CD4-positive, alpha-beta T cell treated with Interleukin-4 for 1 hour (primary cell): ENCODE measurements at regions not wholly inside any gene's neighbourhood (a gene's known extent, or its start where the extent isn't known, plus 50 kb on each side); places are given as distances from the start of the nearest gene placed in this dataset.

Source experiments
- DNase-seq, 2 donors: peaks; one replicate each; pipeline ENCODE4 v3.0.0-alpha.2; 2020 to 2022

DNA sequence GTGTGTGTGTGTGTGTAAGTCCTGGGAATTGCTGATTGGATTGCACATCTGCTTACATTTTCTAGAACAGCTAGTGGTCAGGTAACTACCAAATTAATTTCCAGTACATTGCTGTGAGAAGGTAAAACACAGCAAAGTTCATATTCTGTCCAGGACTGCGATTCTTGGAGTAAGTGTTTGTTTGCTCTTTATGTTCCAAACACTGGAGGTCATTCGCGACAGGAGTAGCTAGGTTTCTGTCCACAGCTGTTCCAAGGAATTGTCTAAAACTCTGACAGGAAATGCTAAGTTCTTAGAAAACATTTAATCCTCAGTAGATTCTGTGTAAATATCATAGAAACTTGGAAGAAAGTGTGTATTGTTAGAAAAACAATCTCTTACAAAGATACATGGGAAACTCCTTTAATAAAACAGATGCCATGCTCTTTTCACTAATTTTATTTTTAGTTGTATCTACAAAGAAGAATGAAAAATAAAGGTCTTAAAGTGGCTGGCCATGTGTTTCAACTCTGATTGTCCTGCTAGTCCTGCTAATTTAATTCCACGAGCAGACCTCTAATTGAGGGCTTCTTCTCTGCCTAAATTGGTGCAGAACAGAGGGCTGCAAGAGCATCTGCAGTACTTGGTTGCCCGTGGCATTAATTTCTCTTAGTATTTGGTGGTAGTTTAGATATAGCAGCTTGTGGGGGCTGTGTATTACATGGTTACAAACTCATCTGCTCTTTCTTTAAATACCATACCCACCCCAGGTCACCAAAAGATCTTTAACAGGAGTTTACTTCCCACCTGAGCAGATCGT, 464.5 kb downstream of the RASEF start:
- no peak for DNase-seq

DNA sequence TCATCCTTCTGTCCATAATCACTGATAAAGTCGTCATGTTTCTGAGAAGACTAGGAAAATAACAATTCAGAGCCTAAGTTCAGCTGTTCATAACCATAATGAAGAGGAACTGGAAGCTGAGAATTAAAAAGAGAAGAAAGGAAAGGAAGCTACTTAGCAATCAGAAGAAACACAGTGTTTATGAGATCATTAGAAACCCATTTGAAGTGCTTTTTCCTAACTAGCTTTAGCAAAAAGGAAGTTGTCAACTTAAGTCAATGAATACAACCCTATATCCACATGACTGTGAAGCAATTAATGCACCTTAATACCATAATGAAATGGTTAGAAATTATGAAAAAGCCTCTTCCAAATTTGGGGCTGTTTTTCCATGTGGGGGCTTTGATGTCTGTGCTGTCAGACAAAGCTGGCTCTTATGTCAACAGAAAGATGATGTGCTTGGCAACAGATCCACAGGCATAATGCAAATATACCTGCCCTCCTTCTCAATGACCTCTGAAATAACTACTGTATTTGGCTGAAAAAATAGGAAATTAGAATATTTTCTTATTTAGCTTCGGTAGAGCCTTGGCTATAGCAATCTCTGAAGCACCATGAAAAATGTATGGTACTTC, 463.5 kb downstream of the RASEF start:
- DNase-seq: no peak

DNA sequence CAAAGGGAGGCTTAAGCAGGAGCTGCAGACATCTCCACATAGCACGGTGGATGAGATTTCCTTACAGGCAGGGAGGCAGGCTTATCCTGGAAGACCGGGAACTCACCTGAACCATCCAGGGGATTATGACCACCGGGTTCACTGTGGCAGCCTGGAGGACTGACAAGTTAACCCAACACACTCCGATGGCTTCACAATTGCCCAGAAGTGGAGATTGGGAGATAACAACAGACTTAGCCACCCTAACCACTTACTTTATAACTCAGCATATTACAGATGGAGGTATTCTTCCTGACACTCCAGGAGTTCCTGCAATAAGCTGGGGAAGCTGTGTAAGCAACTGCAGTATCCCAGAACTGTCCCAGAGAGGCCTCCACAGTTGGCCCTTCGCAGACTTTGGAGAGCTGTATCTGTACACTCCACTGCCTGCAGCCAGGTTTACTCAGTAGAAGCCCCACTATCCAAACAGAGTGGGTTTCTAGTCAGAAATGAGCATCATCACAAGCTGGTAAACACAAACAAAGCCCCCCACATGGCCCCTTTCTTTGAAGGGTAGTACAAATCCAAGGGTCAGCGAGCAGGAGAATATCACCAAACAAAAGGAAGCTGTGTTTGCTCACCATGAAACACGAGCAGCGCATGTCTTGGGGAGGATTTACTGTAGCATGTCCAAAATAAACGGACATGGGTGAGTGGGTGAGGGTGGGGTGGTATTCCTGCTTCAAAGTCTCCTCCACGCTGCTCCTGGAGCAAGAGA, 462.2 kb downstream of the RASEF start:
- no peak for DNase-seq

DNA sequence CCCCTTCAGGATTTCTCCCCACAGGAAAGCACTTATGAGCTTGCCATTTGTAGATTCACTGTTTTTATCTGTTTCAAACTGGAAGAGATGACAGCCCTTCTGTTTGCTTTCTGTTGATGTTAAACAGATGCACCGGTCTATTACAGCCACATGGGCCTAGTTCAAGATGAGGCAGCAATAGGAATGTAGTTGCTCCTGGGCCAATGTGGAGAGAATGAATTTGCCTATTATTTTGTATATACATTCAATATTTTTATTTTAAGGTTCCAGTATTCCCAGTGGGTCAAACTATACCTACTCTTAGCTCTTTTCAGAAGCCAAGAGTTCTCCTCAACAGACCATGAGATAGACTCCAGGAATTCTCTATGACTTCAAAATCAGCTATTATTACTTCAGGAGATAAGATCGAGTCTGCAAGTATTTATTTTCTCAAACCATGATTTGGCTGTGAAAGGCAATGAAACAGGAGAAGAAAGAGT, 461.6 kb downstream of the RASEF start:
- no peak for DNase-seq

DNA sequence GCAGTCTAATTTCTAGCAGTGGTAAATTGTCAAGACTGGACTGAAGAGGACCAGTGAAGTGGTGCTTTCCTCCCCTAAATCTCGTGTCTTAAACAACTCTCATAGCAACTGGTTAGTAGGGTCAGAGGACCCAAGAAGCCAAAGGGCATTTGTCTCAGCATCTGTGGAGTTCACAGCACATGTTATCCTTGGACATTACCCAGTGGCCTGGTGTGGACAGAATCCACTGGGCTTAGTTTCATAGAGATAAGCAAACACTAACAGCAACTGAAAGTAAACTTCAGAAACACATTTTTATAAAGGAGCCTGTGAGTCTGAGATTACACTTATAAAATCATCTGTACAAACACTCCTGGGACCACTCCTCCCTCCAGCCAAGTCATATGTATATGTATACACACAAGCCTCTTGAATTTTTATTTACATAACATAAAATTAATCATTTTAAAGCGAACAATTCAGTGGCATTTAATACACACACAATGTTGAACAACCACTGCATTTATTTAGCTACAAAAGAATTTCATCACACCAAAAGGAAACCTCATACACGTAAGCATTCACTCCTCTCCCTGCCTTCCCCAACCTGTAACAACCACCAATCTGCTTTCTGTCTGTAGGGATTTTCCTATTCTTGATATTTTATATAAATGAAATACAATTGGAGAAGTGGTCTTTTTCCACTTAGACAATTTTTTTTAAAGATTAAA, 457.8 kb downstream of the RASEF start:
- no peak for DNase-seq

DNA sequence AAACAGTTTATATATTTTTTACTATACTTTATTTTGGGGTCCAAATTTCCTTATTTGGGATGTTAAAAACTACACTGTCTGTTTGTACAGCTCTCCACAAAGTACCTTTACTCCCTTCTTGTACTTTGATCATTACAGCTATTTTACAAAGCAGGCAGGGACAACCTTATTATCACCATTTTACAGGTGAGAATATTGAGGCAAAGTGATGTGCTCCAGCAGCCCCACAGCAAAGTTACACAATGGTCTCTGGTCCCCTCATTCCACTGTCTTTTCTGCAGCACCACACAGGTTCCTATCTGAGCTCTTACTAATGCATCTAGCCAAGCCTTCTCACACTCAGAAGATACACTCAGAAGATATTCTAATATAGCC, 457.3 kb downstream of the RASEF start:
- DNase-seq: no peak

DNA sequence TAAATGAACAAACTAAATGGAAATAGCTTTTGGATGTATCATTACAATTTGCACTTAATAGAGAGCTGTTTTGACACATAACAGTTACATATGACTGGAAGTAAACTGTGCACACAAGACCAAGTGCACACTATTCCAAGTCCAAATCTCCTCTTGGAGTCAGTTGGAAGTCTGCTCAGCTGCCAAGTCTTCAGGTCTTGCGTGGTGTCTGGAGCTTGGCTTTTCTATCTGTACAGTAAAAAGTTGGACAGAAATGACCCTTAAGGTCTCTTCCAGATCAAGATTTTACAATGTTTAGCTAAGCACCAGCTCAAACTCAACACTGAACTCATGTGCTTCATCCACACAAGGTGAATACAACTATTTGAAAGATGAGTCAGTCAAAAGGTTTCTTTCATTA, 456.9 kb downstream of the RASEF start:
- DNase-seq: no peak

DNA sequence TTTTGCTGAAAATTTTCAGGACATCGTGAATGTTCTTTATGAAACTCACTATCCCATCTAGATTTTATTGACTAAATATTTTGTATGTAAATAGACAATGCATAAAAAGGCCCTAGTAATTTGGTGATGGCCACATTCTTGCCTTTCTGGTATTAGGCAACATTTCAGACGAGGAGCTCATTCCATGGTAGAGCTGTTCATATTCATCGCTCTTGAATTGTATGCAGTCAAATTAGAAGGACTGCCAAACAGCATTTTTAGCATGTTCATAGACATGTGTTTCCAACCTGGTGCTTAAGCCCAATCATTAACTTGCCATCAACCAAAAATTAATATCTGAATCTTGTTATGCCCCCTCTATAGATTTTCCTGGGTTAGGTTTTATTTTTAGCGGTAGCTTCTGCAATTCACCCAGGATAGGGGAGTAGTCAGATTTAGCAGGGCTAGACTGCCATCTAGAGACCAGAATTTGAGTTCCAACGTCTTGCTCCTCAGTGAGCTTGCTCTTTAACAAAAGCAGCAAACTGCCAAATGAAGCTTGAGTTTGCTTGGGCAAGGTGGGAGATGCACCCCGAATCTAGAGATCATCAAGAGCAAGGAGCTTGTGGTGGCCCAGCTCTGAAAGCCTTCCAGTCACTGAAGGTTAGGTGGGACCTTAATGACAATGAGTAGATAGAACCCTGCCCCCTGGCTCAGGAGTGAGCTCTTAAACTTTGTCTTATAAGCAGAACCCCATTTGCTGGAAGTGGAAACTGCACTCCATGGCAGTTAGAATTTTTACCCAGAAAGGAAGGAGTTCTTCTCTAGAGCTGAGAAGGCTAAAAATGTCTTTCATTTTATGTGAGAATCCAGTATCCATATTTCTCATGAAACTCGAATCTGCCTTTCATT, 456.2 kb downstream of the RASEF start:
- DNase-seq: peak in 1 of 2 donors; percentile 25

DNA sequence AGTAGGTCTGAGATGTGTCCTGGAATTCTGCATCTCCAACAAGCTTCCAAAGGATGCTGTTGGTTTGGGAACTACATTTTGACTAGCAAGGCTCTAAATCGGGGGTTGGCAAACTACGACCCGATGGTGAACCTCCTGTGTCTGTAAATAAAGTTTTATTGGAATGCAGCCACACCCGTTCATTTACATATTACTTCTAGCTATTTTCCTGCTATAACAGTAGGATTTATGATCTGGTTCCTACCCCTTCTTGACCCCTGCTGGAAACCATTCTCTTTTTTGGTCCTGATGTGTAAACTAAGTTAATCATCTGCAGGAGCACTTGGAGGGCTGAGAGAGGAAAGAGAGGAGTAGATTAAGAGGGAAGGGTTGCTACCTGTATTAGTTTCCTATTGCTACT, 454.5 kb downstream of the RASEF start:
- DNase-seq: no peak

DNA sequence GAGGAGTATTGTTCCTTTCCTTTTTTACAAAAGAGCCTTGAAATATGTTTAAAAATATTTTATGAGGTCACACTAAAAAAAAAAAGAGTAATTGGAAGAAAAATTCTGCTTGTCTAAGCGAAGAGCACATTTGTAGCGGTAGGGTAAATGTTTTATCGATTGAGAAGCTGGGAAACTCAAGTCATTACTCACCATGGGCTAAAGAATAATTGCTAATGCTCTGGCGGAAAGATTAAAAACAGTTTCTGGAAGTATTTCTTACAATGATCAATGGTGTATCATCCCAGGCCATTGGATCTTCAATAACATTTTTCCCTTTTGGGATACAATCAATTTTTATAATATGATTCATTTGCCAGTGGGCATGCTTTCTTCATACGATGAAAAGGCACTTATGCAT, 450.0 kb downstream of the RASEF start:
- DNase-seq: no peak

DNA sequence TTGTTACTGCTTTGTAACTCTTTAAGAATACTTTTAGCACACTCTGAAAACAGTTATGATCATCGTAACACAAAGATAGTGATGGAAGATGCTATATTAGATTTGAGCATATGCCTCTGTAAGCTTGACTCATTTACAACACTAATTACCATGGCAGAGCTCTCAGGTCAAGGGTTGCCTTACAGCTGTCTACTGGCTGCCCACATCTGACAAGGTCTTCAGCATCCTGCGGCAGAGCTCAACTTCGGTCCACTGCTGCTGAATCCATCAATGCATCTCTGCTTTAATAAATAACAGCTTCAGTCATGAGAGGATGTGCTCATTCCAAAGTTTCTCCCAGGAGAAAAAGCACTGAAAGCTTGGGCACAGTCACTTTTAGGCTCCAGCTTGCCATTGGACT, 449.4 kb downstream of the RASEF start:
- DNase-seq: no peak

DNA sequence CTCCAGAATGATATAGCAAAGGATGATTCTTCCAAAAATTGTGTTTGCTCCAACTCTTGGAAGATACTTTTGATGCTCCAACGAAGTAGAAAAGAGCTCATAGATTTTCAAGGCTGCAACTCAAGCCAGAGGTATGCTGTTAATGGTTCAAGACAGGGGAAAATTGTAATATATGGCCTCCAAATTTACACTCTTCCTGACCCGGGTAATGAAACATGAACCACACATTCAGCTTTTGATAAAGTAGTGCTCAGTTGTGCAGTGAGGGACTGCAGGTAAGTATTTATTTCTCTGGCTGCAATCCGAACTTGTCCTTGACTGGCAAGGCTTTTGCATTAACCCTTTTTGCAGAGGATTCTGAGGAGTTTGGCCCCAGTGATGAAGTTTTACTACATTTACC, 446.4 kb downstream of the RASEF start:
- DNase-seq: no peak

DNA sequence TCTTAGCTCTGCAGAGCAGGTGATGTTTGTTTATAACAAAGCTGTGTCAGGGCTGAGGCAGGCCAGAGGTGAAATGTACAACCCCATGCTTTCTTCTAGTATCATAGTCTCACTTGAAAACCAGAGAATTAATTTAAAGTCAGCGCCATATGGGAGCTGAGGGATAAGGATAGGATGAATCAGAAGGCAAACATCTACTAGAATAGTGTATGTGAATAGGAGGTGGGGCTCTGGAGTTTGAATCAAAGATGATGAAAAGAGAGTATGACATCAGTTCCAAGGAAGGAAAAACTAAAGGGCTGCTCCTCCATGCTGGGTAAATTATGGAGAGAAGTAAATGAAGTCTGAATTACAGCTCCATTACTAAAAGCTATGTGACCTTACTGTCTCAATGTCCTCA, 441.5 kb downstream of the RASEF start:
- no peak for DNase-seq

DNA sequence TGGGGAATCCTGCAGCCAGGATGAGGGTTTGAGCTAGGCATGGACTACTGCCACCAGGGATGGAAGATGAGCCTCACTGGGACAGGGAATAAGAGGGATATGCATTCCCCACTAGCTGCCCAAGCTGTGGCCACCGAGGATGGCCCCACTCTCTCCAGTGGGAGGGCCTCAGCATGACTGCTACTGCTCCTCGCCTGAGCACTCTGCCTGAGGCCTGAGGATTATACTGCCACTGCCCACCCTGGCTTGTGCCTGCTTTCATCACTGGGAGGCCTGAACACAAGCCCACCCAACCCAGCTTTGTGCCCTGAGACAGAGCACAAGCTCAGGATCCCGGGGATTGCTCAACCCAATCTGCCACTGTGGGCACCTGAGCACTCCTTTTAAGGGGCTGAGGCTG, 425.6 kb downstream of the RASEF start:
- no peak for DNase-seq

DNA sequence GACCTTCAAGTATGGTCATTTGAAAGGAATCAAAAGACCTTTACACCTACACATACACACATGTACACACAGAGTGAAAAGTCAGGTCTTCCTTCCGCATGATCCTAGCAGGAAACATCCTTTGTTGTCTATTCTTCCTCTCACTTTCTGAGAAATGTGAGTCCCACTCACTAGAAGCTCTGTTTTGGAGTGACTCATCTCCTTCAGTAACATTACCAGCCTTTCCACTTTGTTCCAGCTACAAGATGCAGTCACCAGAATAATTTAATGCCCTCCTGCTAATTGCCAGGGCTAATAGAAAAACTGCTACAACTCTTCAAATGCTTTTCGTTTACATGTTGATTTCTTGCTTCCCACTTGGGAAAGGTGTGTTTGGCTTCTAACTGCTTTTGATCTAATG, 417.3 kb downstream of the RASEF start:
- DNase-seq: no peak

DNA sequence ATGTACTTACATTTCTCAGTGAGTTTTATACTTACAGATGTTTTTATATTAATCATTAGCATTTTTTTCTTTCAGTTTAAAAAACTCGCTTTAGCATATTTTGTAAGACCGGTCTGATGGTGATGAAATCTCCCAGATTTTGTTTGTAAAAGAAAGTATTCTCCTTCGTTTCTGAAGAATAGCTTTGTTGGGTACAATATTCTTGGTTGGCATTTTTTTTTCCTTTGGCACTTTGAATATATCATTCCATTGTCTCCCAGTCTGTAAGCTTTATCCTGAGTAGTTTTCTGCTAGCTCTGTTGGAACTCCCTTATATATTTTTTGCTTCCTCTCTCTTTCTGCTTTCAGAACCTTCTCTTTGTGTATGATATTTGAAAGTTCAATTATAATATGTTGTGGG, 412.6 kb downstream of the RASEF start:
- no peak for DNase-seq

DNA sequence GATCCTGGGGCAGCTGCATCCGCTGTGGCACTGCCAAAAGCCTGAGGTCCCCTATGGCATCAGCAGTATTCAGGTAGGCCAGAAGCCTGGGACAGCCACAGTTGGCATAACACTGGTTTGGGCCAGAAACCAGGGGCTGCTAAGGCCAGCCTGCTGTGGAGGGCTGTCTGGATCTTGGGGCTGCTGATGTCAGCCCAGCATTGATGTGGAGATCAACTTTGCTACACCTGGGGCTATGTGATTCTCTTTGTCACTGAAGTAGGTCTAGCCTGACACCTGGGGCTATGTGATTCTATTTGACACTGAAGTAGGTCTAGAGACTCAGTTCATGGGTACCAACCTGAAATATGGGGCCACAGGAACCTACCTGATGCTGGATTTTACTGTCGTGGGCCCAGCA, 411.5 kb downstream of the RASEF start:
- DNase-seq: no peak

DNA sequence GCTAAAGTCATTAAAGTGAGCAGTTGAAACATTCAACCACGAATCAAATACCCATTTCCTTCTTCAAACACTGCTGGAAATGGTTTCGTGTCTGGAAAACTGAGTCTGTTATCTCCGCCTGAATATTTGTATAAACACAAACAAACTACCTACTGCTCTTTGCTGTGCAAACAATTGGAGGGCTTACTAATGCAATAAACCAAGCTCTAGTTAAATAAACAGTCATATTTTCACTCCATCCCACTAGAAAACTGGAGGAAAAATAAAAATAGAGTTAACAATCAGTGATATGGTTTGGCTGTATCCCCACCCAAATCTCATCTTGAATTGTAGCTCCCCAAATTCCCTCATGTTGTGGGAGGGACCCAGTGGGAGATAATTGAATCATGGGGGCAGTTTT, 397.6 kb downstream of the RASEF start:
- DNase-seq: no peak

DNA sequence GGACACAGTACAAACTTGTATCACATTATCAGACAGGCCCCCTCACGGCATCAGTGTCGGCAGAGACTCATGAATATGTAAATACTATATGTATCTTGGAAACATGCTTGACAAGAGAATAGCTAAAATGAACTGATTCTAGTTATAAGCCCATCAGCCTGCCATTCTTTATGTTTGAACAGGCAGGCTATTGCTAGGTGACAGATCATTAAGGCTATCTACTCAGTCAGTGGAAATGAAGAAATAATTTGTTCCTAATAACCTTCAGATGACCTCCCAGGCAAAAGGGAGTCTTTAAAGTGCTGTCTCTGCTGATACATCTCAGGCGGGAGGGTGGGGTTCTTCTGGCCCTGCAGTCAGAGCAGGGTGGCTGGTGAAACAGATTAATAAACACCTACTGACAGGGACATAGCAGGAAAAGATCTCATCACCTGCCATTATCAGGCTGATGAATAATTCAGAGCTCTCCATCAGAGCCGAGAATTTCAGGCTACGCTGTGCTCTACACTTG, 394.2 kb downstream of the RASEF start:
- no peak for DNase-seq

DNA sequence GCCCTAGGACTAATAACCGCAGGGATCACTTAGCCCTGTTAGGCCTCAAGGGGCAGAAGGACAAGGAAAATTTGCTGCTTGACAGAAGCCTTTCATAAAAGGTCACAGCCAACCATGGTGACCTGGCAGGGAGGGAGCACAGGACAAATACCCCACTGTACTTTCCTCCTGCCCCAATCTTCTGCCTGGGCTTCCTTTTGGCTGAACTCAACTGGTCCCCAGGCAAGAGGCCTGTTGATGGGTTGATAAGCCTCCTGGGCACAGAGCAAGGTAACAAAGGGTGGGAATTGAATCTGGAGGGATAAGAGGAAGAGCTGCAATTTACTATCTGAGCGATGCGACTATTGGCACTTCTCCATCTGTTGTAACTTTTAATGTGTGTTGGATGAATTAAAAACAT, 392.9 kb downstream of the RASEF start:
- no peak for DNase-seq

DNA sequence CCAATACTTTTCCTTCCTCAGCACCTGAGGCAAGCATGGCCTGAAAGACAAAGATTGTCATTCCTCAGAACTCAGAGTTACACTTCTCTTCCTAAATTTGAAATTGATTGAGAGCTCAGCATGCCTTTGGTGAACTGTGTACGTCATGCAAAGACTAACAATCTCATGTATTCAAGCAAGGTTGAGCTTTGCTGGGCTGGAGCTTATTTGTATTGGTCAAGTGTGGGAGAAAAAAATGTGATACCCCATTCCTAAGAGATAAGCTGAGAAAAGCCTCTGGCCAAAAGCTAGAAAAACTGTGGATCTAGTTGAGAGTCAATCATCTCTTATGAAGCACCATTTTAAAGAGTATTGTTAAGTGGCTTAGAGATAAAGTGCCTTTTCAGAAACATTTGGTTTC, 392.2 kb downstream of the RASEF start:
- no peak for DNase-seq

DNA sequence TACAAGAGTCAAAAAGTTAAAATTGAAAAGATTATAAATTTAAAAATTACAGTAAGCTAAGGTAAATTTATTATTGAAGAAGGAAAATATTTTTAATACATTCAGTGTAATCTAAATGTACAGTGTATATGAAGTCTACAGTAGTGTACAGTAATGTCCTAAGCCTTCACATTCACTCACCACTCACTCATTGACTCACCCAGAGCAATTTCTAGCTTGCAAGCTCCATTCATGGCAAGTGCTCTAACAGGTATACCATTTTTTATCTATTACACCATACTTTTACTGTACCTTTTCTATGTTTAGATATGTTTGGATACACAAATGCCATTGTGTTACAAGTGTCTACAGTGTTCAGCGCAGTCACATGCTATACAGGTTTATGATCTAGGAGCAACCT, 389.7 kb downstream of the RASEF start:
- DNase-seq: no peak
